ENCODE measurements at regions not wholly inside any gene's neighbourhood (a gene's known extent, or its start where the extent isn't known, plus 50 kb on each side); places are given as distances from the start of the nearest gene placed in this dataset.

DNA sequence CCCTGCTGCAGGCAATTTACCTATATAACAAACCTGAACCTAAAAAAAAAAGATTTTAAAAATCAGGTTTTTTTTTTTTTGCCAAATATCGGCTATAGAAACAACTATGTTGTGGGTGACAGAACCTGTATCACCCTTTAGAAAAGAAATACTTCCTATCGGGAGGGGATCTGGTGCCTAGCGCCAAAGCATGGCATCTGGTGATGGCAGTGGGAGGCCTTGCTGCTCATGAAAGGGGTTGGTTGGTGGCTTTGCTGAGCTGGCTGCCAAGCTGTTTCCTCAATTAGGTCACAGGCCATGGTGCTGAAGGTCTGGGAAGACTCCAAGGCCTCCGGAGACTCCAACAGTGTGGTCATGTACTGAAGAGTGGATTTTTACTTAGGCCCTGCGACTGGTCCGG is 328.5 kb downstream of the KLF5 start:
- no peak overlapping the region for H3K4me3 ChIP-seq (ENCODE audit: control insufficient read depth, low read depth, low read length)
- TF ChIP-seq CTCF (IDR thresholded peaks at IDR 0.05; ENCODE audit: control insufficient read depth, insufficient read depth, low read depth, low read length, missing control alignments): no peak
- no peak for DNase-seq (ENCODE audit: low read depth)

- H3K4me3 ChIP-seq (ENCODE audit: control insufficient read depth, low read depth, low read length): no peak overlapping the region
- no peak for DNase-seq (ENCODE audit: low read depth)
- no peak for TF ChIP-seq CTCF (IDR thresholded peaks at IDR 0.05; ENCODE audit: control insufficient read depth, insufficient read depth, low read depth, low read length, missing control alignments)
Observed at GRCh38 chr13:73385848-73386247, 327.0 kb downstream of the KLF5 start.

- TF ChIP-seq CTCF (IDR thresholded peaks at IDR 0.05; ENCODE audit: control insufficient read depth, insufficient read depth, low read depth, low read length, missing control alignments): no peak
- no peak for DNase-seq (ENCODE audit: low read depth)
Observed at GRCh38 chr13:73372666-73373627, 314.1 kb downstream of the KLF5 start.

DNA sequence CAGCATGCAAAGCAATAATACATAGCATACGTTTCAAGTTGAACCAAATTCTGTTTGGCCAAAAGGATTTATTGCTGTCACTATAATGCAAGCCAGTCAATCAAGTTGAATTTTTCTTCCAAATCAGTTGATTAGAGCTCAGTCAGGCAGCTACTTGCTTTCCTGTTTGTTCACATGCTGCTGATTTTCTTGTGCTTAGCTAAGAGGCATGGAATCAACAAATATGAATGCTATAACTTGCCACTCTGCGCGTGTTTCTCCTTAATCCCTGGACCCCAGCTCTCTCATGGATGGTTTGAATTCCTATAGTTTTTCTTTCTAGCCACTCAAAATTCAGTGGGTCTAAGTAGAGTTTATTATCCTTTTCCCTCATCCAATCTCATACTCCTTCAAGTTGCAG is 311.3 kb downstream of the KLF5 start:
- no peak for TF ChIP-seq CTCF (IDR thresholded peaks at IDR 0.05; ENCODE audit: control insufficient read depth, insufficient read depth, low read depth, low read length, missing control alignments)
- no peak for DNase-seq (ENCODE audit: low read depth)
- H3K4me3 ChIP-seq (ENCODE audit: control insufficient read depth, low read depth, low read length): no peak overlapping the region

More at GRCh38 chr13:73372666-73373627, 314.1 kb downstream of the KLF5 start:
- no peak overlapping the region for H3K4me3 ChIP-seq (ENCODE audit: control insufficient read depth, low read depth, low read length)

DNA sequence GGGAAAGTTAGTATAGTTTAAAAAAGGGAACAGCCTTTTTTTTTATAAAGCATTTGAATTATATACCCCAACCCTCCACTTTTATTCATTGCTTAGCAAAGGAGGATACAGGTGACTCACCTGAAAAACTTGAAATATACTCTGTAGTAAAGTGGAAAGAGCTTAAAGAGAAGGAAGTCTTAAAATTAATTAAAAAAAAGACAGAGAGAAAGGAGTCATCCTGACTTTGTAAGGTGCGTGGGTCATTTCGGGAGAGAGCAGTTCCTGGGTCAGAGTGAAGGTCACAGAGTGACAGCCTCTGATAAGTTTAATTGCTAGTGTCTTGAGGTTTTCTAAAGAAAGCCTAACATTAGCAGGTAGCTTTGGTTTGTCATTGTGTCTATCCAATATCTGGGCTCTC is 310.3 kb downstream of the KLF5 start:
- no peak overlapping the region for H3K4me3 ChIP-seq (ENCODE audit: control insufficient read depth, low read depth, low read length)
- TF ChIP-seq CTCF (IDR thresholded peaks at IDR 0.05; ENCODE audit: control insufficient read depth, insufficient read depth, low read depth, low read length, missing control alignments): no peak
- no peak for DNase-seq (ENCODE audit: low read depth)

- TF ChIP-seq CTCF (IDR thresholded peaks at IDR 0.05; ENCODE audit: control insufficient read depth, insufficient read depth, low read depth, low read length, missing control alignments): no peak
- H3K4me3 ChIP-seq (ENCODE audit: control insufficient read depth, low read depth, low read length): no peak overlapping the region
- DNase-seq (ENCODE audit: low read depth): no peak
Observed at GRCh38 chr13:73368608-73369007, 309.8 kb downstream of the KLF5 start.
